GM12878 (cell line): ENCODE measurements at regions not wholly inside any gene's neighbourhood (a gene's known extent, or its start where the extent isn't known, plus 50 kb on each side); places are given as distances from the start of the nearest gene placed in this dataset.
"Not testable (repeated sequence)": the region's sequence is repeated elsewhere in the genome, so short reads cannot be mapped to it uniquely, and the experiment has no call there.

Experiments
- ATAC-seq: fragments of 200-7000 bp; cut with Tn5 transposase; 3 replicates; pipeline ENCODE4 v1.9.1; 2020; ENCODE audit warnings: mild to moderate bottlenecking, moderate library complexity
- BruUV-seq: library from RNA; stranded (reverse); fragments of 400-500 nt; replicated peaks from 2 replicates; lab custom pipeline; 2021; lab: Mats Ljungman, UMichigan
- CTCF ChIA-PET: fragments of 300-600 bp; sonication (Branson Sonifier 250); formaldehyde crosslinking; extraction: SDS; loops from one replicate; lab custom pipeline; 2021; ENCODE audit warnings: inconsistent platforms; lab: Yijun Ruan, JAX
- POLR2A ChIA-PET: fragments of 350-600 bp; formaldehyde crosslinking; extraction: SDS; loops from one replicate; lab custom pipeline; 2021; ENCODE audit warnings: inconsistent platforms; lab: Charles Lee
- RAD21 ChIA-PET: fragments of 300-600 bp; sonication (Branson Sonifier 250); formaldehyde crosslinking; loops from one replicate; lab custom pipeline; 2023; ENCODE audit warnings: antibody characterized with exemption; ENCODE audit not compliant: unreplicated experiment; lab: Charles Lee
- SMC1A ChIA-PET: fragments of 300-600 bp; sonication (Branson Sonifier 250); formaldehyde crosslinking; loops from one replicate; lab custom pipeline; 2023; ENCODE audit not compliant: unreplicated experiment, uncharacterized antibody; lab: Charles Lee
- DNase-seq: peaks from one replicate; pipeline ENCODE4 v3.0.0-alpha.2; 2011; ENCODE audit warnings: low read depth, low spot score
- FAIRE-seq: peaks from 3 replicates; lab custom pipeline; 2011; peaks lifted over from hg19 to GRCh38; lab: Jason Lieb, UNC
- H2AFZ ChIP-seq: 2 replicates; pipeline ENCODE4 v1.6.0; 2011; ENCODE audit warnings: low read depth, low read length, control low read depth; ENCODE audit not compliant: control insufficient read depth
- H3K27ac ChIP-seq: 2 replicates; pipeline ENCODE4 v1.5.1; 2011; ENCODE audit warnings: control low read depth; ENCODE audit not compliant: control insufficient read depth, insufficient read depth
- H3K27me3 ChIP-seq, 2 experiments: replicated peaks in 1 of 2; 2 replicates each; pipeline versions ENCODE4 v1.6.0 to v1.6.1; 2011; ENCODE audit warnings: low read length in 1 of 2; ENCODE audit not compliant: control insufficient read depth in 2 of 2, insufficient read depth in 2 of 2
- H3K36me3 ChIP-seq, 2 experiments: 2 replicates each; pipeline ENCODE4 v1.5.1; 2011; ENCODE audit warnings: low read length in 1 of 2; ENCODE audit not compliant: control insufficient read depth in 2 of 2, insufficient read depth in 2 of 2
- H3K4me1 ChIP-seq: 2 replicates; pipeline ENCODE4 v1.6.1; 2011; ENCODE audit warnings: mild to moderate bottlenecking, low read length, moderate library complexity, mixed read lengths; ENCODE audit not compliant: control insufficient read depth, insufficient read depth
- H3K4me2 ChIP-seq: 2 replicates; pipeline ENCODE4 v1.6.0; 2011; ENCODE audit warnings: control low read depth; ENCODE audit not compliant: control insufficient read depth, insufficient read depth
- H3K4me3 ChIP-seq: fragments of 200-600 bp; sonication (generic); 2 replicates; pipeline ENCODE4 v1.5.1; 2016
- H3K79me2 ChIP-seq: 2 replicates; pipeline ENCODE4 v1.6.0; 2011; ENCODE audit warnings: low read length; ENCODE audit not compliant: control insufficient read depth, insufficient read depth
- H3K9ac ChIP-seq: 2 replicates; pipeline ENCODE4 v1.8.0; 2011; ENCODE audit warnings: low read length, control low read depth, mixed read lengths; ENCODE audit not compliant: control insufficient read depth, insufficient read depth
- H3K9me3 ChIP-seq: replicated peaks from 3 replicates; pipeline ENCODE4 v1.5.1; 2011; ENCODE audit warnings: mild to moderate bottlenecking, low read length; ENCODE audit not compliant: control insufficient read depth, insufficient read depth
- H4K20me1 ChIP-seq: 2 replicates; pipeline ENCODE4 v1.6.0; 2011; ENCODE audit not compliant: control insufficient read depth, insufficient read depth
- MLLT1 ChIP-seq: fragments of 450-650 bp; IDR thresholded peaks from 2 replicates; pipeline ENCODE4 v1.6.1; 2016; ENCODE audit warnings: mild to moderate bottlenecking
- NFXL1 ChIP-seq: fragments of 450-650 bp; IDR thresholded peaks from 2 replicates; pipeline ENCODE4 v1.6.1; 2017; ENCODE audit warnings: antibody characterized with exemption, mild to moderate bottlenecking, borderline replicate concordance
- NRF1 ChIP-seq: conservative IDR thresholded peaks from 2 replicates; pipeline ENCODE4 v1.6.1; 2011; ENCODE audit warnings: mild to moderate bottlenecking, low read depth, low read length, improper control_type of control experiment
- RAD51 ChIP-seq: fragments of 450-650 bp; IDR thresholded peaks from 2 replicates; pipeline ENCODE4 v1.6.1; 2016; ENCODE audit warnings: moderate library complexity, mild to moderate bottlenecking, inconsistent platforms
- TARDBP ChIP-seq: IDR thresholded peaks from 2 replicates; pipeline ENCODE4 v1.6.1; 2016; ENCODE audit warnings: borderline replicate concordance
- USF2 ChIP-seq: IDR thresholded peaks from 2 replicates; pipeline ENCODE4 v1.6.1; 2011; ENCODE audit warnings: low read depth, low read length, improper control_type of control experiment, borderline replicate concordance
- ZNF622 ChIP-seq: fragments of 450-650 bp; IDR thresholded peaks from 2 replicates; pipeline ENCODE4 v1.6.1; 2017; ENCODE audit warnings: mild to moderate bottlenecking, inconsistent platforms
- WGBS: methylation state at CpG from one replicate; pipeline ENCODE4 v1.1.6; 2016; ENCODE audit warnings: low lambda C conversion rate; ENCODE audit not compliant: insufficient replicate concordance, insufficient coverage; ENCODE audit errors: missing lambda C conversion rate; 5-methylcytosine and 5-hydroxymethylcytosine counted together
- in situ Hi-C: fragments of 300-500 bp; cut with MboI; formaldehyde crosslinking; loops from 9 replicates; pipeline ENCODE4 v1.14.3; 2018; ENCODE audit warnings: mixed read lengths
- intact Hi-C: fragments of 100-400 bp; cut with micrococcal nuclease; formaldehyde crosslinking; loops from one replicate; pipeline ENCODE4 v1.14.2; 2022; ENCODE audit not compliant: unreplicated experiment

- TF ChIP-seq NRF1 (no peak), TARDBP (no peak)
Measured at GRCh38 chr5:25448646-25449045, 803.9 kb upstream of the CDH10 start (continued).

- no peak overlapping the region for H3K4me3 ChIP-seq
- TF ChIP-seq USF2 (no peak), ZNF622 (no peak), MLLT1 (no peak), NFXL1 (no peak), RAD51 (no peak)
- POLR2A ChIA-PET: no interaction called here
- CTCF ChIA-PET: no interaction called here
- ATAC-seq: no peak
- in situ Hi-C loops: no loop called here
- SMC1A ChIA-PET: no interaction called here
- no peak overlapping the region for H3K9ac ChIP-seq
- no peaks in the 10 kb centered on the region for H4K20me1 ChIP-seq
- no peaks in the 10 kb centered on the region for H3K9me3 ChIP-seq
- H3K27ac ChIP-seq: no peak overlapping the region
- RAD21 ChIA-PET: no interaction called here
- WGBS: 37% methylated on average over 6 of the region's 6 CpGs
- H3K27me3 ChIP-seq: no peaks in the 10 kb centered on the region
- H3K4me2 ChIP-seq: no peak overlapping the region
- H3K36me3 ChIP-seq: no peaks in the 10 kb centered on the region
- DNase-seq: no peak
- no peak for FAIRE-seq
- H2AFZ ChIP-seq: no peak overlapping the region
- intact Hi-C loops: no loop called here
- no peaks in the 10 kb centered on the region for H3K4me1 ChIP-seq
- no TSS peak for BruUV-seq
- H3K79me2 ChIP-seq: no peaks in the 10 kb centered on the region
Measured at GRCh38 chr5:25448190-25448621, 803.4 kb upstream of the CDH10 start.

GRCh38 chr5:25446061-25446420, 801.3 kb upstream of the CDH10 start:
- POLR2A ChIA-PET, H3K4me1 ChIP-seq, CTCF ChIA-PET, H3K27me3 ChIP-seq, SMC1A ChIA-PET, H3K9ac ChIP-seq, RAD21 ChIA-PET, H3K4me3 ChIP-seq, H3K36me3 ChIP-seq, BruUV-seq, ATAC-seq, H3K79me2 ChIP-seq, H3K9me3 ChIP-seq, DNase-seq, H3K27ac ChIP-seq, FAIRE-seq, H3K4me2 ChIP-seq, H4K20me1 ChIP-seq, intact Hi-C loops, H2AFZ ChIP-seq, in situ Hi-C loops: not testable (repeated sequence)
- WGBS: 7% methylated on average over 3 of the region's 3 CpGs

GRCh38 chr5:25445381-25446060, 800.7 kb upstream of the CDH10 start:
- SMC1A ChIA-PET: interaction anchor here (0.9 to 1.2 kb wide), 2 partner anchors 9 to 16 kb away, joined by 3 read pairs; no protein-coding TSS in a partner anchor
- CTCF ChIA-PET, BruUV-seq, RAD21 ChIA-PET, POLR2A ChIA-PET, H3K4me2 ChIP-seq, in situ Hi-C loops, FAIRE-seq, H4K20me1 ChIP-seq, H3K9ac ChIP-seq, H3K27me3 ChIP-seq, H3K36me3 ChIP-seq, H3K9me3 ChIP-seq, H3K4me3 ChIP-seq, DNase-seq, ATAC-seq, H3K4me1 ChIP-seq, H3K27ac ChIP-seq, H3K79me2 ChIP-seq, H2AFZ ChIP-seq, intact Hi-C loops: not testable (repeated sequence)
- 39% methylated on average over 10 of the region's 10 CpGs for WGBS
